HG03571 (cell line): ENCODE measurements at regions not wholly inside any gene's neighbourhood (a gene's known extent, or its start where the extent isn't known, plus 50 kb on each side); places are given as distances from the start of the nearest gene placed in this dataset.
"Not testable (repeated sequence)": the region's sequence is repeated elsewhere in the genome, so short reads cannot be mapped to it uniquely, and the experiment has no call there.

Experiments
- ATAC-seq: cut with Tn5 transposase; IDR thresholded peaks from one replicate; pipeline ENCODE4 v1.9.1; 2021; ENCODE audit not compliant: unreplicated experiment

DNA sequence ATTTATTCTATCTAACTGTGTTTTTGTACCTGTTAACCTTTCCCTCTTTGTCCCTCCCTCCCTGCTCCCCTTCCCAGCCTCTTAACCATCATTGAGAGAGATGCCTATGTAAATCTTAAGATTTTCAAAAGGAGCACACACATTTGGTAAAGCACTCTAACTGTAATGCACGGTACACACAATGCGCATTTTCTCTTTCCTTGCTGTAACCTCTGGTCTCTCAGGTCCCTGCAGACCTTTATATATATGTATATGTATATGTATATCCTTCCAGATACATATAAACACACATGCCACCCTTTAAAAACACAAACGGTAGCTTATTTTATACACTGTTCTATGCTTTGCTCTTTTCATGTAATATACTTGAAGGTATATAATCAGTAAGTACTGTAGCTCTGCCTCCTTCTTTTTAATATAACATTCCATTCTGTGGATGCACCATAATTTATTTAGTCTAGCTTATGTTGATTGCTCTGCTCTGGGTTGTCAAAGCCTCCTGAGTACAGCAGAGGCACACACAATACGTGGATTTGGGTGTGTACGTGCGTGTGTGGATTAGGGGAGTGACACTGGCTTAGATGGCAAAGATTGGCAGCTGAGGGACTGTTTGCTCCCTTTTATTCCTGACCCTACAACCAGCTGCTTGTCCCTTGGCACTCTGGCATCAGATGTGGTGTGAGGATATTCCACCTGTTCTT, 118.4 kb upstream of the PTPN20 start:
- not testable (repeated sequence) for ATAC-seq

DNA sequence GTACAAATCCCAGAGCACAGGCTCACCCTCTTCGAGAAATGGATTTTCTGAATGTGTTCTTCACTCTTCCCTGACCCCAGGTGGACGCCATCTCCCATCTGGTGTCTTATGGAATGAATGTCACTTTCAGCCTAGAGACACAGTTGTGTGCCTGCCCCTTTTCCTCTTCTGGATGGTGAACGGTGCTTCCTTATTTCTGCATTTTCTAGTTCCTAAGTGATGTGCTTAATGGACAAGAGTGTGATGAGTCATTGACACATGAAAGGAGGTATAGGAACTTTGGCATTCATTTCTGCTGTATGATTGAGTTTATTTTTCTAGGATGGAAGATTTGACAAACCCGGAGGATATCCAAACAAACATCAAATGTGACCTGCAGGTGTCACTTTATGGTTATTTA, 114.9 kb upstream of the PTPN20 start:
- ATAC-seq: not testable (repeated sequence)

DNA sequence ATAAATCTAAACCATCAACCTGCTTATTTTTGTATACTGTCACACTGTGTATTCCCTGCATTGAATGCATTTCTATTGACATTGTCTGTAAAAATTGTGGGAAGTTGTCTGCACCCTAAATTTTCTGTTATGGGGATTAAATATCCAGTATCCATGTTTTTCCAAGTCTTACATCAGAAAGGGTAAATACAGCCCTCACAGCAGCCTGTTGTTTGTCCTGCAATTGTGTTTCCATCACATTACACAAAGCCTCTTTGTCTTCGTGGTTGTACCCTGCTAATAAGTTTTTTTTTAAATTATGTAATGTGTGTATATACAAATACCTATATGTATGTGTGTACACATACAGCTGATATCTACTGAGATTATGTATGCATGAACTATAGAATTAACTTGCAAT, 109.2 kb upstream of the PTPN20 start:
- ATAC-seq: not testable (repeated sequence)

GRCh38 chr10:46803082-46803481, 108.1 kb upstream of the PTPN20 start:
- not testable (repeated sequence) for ATAC-seq

DNA sequence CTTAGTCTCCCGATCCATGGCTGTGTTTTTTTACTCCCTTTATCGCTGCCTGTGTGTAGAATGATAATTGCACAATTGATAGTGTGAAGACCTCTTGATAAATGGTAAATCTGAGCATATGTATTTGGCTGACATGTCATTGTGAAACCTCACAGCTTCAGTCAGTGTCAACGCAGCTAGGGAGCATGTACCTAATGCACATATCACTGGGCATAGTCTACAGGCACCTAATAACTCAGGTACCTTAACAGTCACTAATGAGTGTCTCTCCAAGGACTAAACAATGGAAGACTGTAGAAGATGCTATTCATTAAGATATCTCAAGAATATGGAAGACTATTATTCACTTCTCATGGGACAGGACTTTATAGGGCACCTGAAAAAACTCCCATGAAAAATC, 101.0 kb upstream of the PTPN20 start:
- ATAC-seq: not testable (repeated sequence)

DNA sequence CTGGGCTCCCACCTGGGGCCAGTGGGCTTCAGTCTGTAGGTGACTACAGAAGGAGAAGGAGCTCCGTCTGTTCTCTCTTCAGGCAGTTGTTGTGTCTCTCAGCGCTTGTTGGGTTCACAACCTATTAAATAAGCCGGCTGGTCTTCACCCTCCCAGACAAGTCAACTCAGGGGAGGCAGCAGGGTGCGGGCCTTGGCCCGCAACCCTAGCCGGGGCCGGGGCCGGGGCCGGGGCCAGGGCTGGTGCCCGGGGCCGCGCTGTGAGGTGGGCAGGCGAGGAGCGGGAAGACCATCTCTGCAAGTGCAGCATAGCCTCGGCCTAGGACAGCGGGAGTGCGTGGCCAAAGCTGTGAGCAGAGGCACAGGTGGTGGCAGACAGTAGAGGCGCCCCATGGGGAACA, 95.1 kb upstream of the PTPN20 start:
- ATAC-seq: not testable (repeated sequence)

- ATAC-seq: not testable (repeated sequence)
Measured at GRCh38 chr10:46840393-46841050, 70.7 kb upstream of the PTPN20 start.

- not testable (repeated sequence) for ATAC-seq
Measured at GRCh38 chr10:46841051-46841593, 70.1 kb upstream of the PTPN20 start.

DNA sequence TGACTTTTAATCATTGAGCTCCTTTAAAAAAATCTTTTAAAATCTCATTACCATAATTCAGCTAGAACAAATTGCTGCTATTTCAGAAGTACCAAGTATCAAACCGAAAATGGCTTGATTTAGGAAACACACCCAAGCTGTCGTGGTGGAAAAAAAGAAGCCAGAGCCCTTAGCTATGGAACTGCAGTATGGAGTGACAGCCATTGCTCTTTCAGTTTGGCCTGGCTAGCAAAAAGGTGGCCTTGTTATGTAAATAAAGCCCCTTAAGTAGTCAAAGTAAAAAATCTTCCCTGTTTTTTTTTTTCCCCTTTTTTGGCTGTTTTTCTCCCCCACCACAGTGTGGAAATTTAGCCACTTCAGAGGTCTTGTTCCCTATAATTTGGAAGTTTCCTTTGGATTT, 66.0 kb upstream of the PTPN20 start:
- ATAC-seq: not testable (repeated sequence)

DNA sequence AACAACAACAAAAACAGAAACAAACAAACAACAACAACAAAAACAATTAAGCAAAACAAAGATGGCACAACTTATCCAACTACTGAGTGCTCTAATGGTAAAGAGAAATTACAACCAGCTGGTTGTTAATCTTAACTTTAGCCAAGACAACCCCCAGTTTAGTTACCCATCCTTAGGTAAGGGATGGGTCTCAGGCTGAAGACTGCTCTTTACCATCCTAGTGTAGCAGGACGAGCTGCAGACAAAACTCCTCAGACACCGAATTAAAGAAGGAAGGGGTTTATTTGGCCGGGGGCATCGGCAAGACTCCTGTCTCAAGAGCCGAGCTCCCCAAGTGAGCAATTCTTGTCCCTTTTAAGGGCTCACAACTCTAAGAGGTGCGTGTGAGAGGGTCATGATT, 65.6 kb upstream of the PTPN20 start:
- not testable (repeated sequence) for ATAC-seq

GRCh38 chr10:46860753-46861152, 50.5 kb upstream of the PTPN20 start:
- ATAC-seq: not testable (repeated sequence)
